Mammary epithelial cell (primary cell): ENCODE measurements at regions not wholly inside any gene's neighbourhood (a gene's known extent, or its start where the extent isn't known, plus 50 kb on each side); places are given as distances from the start of the nearest gene placed in this dataset.

Experiments used
- CTCF ChIP-seq, 2 donors: IDR thresholded peaks in 1 of 2; conservative IDR thresholded peaks in 1 of 2; 2 replicates each; pipeline ENCODE4 v1.5.1; 2011 to 2012; ENCODE audit warnings: inconsistent platforms in 2 of 2, low read length in 2 of 2, mild to moderate bottlenecking in 2 of 2, control low read depth in 1 of 2, low read depth in 1 of 2; ENCODE audit not compliant: insufficient read depth in 1 of 2; ENCODE audit errors: extremely low read depth in 1 of 2
- EZH2 ChIP-seq: IDR thresholded peaks from 2 replicates; pipeline ENCODE4 v1.6.1; 2012; ENCODE audit warnings: low read length, inconsistent platforms, borderline replicate concordance

- TF ChIP-seq CTCF (conservative IDR thresholded peaks at IDR 0.05 in 1 of 2, IDR thresholded peaks at IDR 0.05 in 1 of 2; ENCODE audit: extremely low read depth in 1 of 2, insufficient read depth in 1 of 2, low read depth in 1 of 2, low read length in 2 of 2) (no peak), EZH2 (no peak)
Observed at GRCh38 chr1:189697113-189697512, 780.6 kb downstream of the BRINP3 start.
